Duodenal mucosa (tissue), 2 donors: ENCODE measurements at regions not wholly inside any gene's neighbourhood (a gene's known extent, or its start where the extent isn't known, plus 50 kb on each side); places are given as distances from the start of the nearest gene placed in this dataset.

Experiments used
- H3K27ac ChIP-seq: one replicate; pipeline ENCODE4 v1.7.0; 2013; ENCODE audit warnings: low read depth, low read length
- H3K27me3 ChIP-seq, 2 donors: one replicate each; pipeline ENCODE4 v1.7.0; 2013; ENCODE audit warnings: low read length in 2 of 2, control low read depth in 1 of 2; ENCODE audit not compliant: insufficient read depth in 2 of 2, control insufficient read depth in 1 of 2
- H3K36me3 ChIP-seq, 2 donors: one replicate each; pipeline ENCODE4 v1.7.0; 2013; ENCODE audit warnings: low read length in 2 of 2, control low read depth in 1 of 2; ENCODE audit not compliant: insufficient read depth in 2 of 2, control insufficient read depth in 1 of 2
- H3K4me1 ChIP-seq, 2 donors: one replicate each; pipeline ENCODE4 v1.7.0; 2013; ENCODE audit warnings: low read length in 2 of 2, control low read depth in 1 of 2; ENCODE audit not compliant: insufficient read depth in 2 of 2, control insufficient read depth in 1 of 2
- H3K4me3 ChIP-seq, 2 donors: one replicate each; pipeline ENCODE4 v1.7.0; 2013; ENCODE audit warnings: low read length in 2 of 2, low read depth in 1 of 2
- H3K9ac ChIP-seq, 2 donors: one replicate each; pipeline ENCODE4 v1.7.0; 2013; ENCODE audit warnings: low read length in 2 of 2, low read depth in 1 of 2
- H3K9me3 ChIP-seq, 2 donors: one replicate each; pipeline ENCODE4 v1.7.0; 2013; ENCODE audit warnings: low read length in 2 of 2, control low read depth in 1 of 2; ENCODE audit not compliant: control insufficient read depth in 1 of 2

DNA sequence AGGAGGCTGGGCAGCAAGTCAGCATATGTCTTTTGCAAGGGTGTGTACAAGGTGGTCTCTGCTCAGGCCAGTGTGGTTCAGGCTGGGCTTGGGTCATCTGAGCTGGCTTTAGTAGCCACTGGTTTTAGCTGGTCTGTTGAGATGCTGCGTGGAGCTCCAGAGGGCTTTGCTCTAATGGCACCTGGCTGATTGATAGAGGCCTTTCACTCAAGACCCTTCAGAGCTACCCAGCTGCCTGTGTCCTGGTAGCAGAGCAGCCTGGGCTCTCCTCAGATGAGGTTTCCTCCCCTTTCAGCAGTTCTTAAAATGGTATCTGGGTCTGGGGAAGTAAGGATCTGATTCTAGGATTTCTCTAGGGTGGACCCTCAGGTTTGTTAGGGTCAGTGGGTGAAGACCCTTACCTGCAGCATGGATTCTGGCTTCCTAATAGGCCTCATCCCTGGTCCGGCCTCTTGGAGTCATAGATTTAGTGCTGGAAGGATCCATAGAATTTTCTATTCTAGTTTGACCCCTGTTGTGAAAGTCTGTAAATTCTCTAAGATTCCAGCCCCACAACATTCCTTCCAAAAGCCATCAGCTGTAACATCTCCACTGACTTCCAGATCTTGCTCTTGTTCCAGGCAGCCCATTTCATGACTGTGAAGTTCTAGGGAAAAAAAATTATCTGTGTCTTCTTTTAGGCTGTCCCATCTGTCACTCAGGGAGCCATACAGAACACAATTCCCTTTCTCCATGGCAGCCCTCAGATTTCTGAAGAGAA lies 190.2 kb upstream of the ZBED5 start:
- no peak overlapping the region for H3K4me3 ChIP-seq
- no peaks in the 10 kb centered on the region for H3K36me3 ChIP-seq
- no peaks in the 10 kb centered on the region for H3K27me3 ChIP-seq
- no peaks in the 10 kb centered on the region for H3K4me1 ChIP-seq
- no peak overlapping the region for H3K27ac ChIP-seq
- H3K9ac ChIP-seq = no peak overlapping the region
- H3K9me3 ChIP-seq = no peaks in the 10 kb centered on the region

DNA sequence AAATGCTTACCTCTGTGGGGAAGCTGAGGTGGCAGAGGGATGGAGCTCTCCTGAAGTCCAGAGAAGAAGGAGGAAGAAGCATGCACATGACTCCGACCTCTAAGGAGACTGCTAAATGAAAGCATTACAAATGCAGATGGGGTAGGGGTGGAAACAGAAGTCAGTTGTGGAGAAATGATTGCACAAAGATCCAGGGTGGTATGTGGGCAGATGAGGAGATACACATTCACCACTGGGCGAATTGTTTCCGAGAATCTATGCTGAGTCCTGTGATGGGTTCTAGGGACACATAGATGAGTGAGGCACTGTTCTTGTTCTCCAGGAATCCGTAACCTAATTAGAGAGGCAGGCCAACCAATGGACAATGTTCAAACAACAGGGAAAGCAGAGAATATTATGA lies 188.9 kb upstream of the ZBED5 start:
- H3K36me3 ChIP-seq = no peaks in the 10 kb centered on the region
- H3K9ac ChIP-seq = no peak overlapping the region
- no peaks in the 10 kb centered on the region for H3K27me3 ChIP-seq
- no peak overlapping the region for H3K27ac ChIP-seq
- no peak overlapping the region for H3K4me3 ChIP-seq
- H3K4me1 ChIP-seq = no peaks in the 10 kb centered on the region
- H3K9me3 ChIP-seq = no peaks in the 10 kb centered on the region

DNA sequence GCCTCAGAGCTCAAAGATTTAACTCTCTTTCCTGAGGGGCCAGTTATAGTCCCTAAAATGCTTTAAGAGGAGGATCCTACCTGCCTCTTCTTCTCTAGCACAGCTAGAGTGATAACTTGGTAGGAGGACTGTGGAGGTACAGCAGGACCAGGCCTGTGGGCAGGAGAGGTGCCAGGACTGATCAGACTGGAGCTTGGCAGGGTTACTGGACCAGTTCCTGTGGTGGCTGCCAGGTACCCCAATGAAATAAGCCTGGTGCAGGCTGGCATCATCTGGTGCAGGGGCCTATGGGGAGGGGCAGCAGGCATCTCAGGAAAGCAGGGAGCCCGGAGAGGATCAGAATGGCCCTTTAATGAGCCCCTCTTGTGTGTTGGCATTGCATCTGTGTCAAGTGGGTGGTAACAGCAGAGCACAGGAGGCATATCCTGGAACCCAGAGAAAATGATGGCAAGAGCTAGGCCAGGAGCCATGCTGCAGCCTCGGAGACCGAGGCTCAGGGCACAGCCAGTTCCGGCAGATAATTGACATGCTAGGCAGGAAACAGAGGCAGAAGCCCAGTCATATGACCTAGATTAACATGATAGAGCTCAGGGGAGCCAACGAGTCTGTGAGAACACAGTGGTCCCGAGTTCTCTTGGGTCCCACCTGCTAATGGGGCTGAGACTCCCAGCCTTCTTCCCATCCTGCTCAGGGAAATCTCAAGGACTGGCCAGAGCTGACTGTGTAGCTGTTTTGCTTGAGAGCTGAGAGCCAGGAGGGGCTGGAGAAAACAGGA lies 187.5 kb upstream of the ZBED5 start:
- H3K9ac ChIP-seq = no peak overlapping the region
- no peak overlapping the region for H3K4me3 ChIP-seq
- H3K27me3 ChIP-seq = no peaks in the 10 kb centered on the region
- H3K4me1 ChIP-seq = no peaks in the 10 kb centered on the region
- no peak overlapping the region for H3K27ac ChIP-seq
- no peaks in the 10 kb centered on the region for H3K9me3 ChIP-seq
- no peaks in the 10 kb centered on the region for H3K36me3 ChIP-seq

- Histone ChIP-seq H3K36me3 (no peaks in the 10 kb centered on the region), H3K27ac (no peak overlapping the region), H3K9ac (no peak overlapping the region)
Measured at GRCh38 chr11:11044137-11044855, 186.4 kb upstream of the ZBED5 start.

GRCh38 chr11:11043721-11044120 lies 185.9 kb upstream of the ZBED5 start:
- Histone ChIP-seq H3K4me3 (no peak overlapping the region), H3K36me3 (no peaks in the 10 kb centered on the region), H3K27ac (no peak overlapping the region), H3K4me1 (no peaks in the 10 kb centered on the region), H3K9me3 (no peaks in the 10 kb centered on the region), H3K27me3 (no peaks in the 10 kb centered on the region), H3K9ac (no peak overlapping the region)

More at GRCh38 chr11:11044137-11044855, 186.4 kb upstream of the ZBED5 start:
- Histone ChIP-seq H3K4me3 (no peak overlapping the region), H3K4me1 (no peaks in the 10 kb centered on the region), H3K9me3 (no peaks in the 10 kb centered on the region), H3K27me3 (no peaks in the 10 kb centered on the region)

DNA sequence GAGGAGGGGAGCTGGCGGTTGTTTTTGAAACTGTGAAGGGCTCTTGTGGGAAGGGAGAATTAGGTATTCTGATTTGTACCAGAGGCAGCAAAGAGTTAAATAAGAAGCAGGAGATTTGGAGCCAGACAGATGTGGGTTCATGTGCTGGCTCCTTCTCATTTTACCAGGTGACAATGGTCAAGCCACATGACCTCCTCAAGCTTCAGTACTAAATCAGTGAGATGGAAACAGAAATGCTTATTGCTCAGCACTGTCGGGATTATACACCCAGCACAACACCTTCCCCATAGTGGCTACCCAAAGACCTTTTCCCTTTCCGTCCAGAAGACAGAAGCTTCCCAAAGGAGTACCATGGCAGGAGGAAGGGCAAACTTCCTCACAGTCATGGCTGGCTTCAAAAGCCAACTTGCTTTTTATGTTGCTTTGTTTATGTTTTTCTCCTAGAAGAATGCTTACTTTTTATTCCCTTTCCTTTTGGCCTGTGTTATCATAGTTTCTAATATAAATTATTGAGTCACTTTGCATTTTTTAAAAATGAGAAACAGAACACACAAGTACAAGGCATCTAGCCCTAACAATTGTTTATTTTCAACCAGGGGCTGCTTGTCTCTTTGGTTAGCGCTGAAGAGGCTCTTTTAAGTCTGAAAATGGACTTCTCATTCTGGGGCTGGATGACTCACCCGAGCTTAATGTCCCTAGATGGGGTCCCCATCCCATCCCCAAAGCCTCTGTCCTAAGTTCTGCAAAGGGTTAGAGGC lies 181.5 kb upstream of the ZBED5 start:
- no peaks in the 10 kb centered on the region for H3K9me3 ChIP-seq
- H3K27ac ChIP-seq = no peak overlapping the region
- no peaks in the 10 kb centered on the region for H3K4me1 ChIP-seq
- no peak overlapping the region for H3K4me3 ChIP-seq
- H3K36me3 ChIP-seq = no peaks in the 10 kb centered on the region
- H3K9ac ChIP-seq = no peak overlapping the region
- H3K27me3 ChIP-seq = peaks cover 0 to 3% of the 10 kb centered on the region in 2 donors

DNA sequence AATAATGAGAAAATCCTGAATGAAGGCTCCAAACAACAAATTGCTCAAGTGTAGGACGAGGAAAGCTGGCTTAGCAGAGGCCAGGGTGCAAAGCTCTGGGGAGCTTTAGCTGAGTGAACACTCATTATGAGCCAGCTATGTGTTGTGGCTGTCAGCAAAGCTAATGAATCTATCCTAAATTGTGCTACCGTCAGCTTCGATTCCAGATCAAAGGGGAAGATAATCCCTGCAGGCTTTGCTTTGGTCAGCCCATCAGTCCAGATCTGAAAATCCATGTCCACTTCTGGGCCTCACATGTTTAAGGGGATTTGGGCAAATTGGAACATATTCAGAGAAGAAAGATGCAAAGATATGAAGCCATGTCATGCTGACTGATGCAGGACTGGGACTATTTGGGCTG lies 180.9 kb upstream of the ZBED5 start:
- Histone ChIP-seq H3K36me3 (no peaks in the 10 kb centered on the region), H3K9ac (no peak overlapping the region), H3K4me3 (no peak overlapping the region), H3K27ac (no peak overlapping the region), H3K4me1 (no peaks in the 10 kb centered on the region), H3K27me3 (peaks cover 0 to 3% of the 10 kb centered on the region in 2 donors), H3K9me3 (no peaks in the 10 kb centered on the region)

GRCh38 chr11:11038352-11038751 lies 180.5 kb upstream of the ZBED5 start:
- no peak overlapping the region for H3K9ac ChIP-seq
- peaks cover 0 to 3% of the 10 kb centered on the region in 2 donors for H3K27me3 ChIP-seq
- no peak overlapping the region for H3K27ac ChIP-seq

GRCh38 chr11:11036848-11037732 lies 179.2 kb upstream of the ZBED5 start:
- H3K4me3 ChIP-seq = no peak overlapping the region
- no peaks in the 10 kb centered on the region for H3K36me3 ChIP-seq
- H3K27me3 ChIP-seq = peaks cover 0 to 3% of the 10 kb centered on the region in 2 donors
- no peaks in the 10 kb centered on the region for H3K9me3 ChIP-seq
- H3K9ac ChIP-seq = no peak overlapping the region
- no peaks in the 10 kb centered on the region for H3K4me1 ChIP-seq
- H3K27ac ChIP-seq = no peak overlapping the region

More at GRCh38 chr11:11038352-11038751, 180.5 kb upstream of the ZBED5 start:
- H3K4me3 ChIP-seq = no peak overlapping the region
- no peaks in the 10 kb centered on the region for H3K36me3 ChIP-seq
- H3K4me1 ChIP-seq = no peaks in the 10 kb centered on the region
- no peaks in the 10 kb centered on the region for H3K9me3 ChIP-seq
